Endothelial cell of umbilical vein (primary cell): ENCODE measurements at regions not wholly inside any gene's neighbourhood (a gene's known extent, or its start where the extent isn't known, plus 50 kb on each side); places are given as distances from the start of the nearest gene placed in this dataset.

Experiments
- BruUV-seq: library from RNA; stranded (reverse); fragments of 400-500 nt; replicated peaks from 2 replicates; lab custom pipeline; 2021; lab: Mats Ljungman, UMichigan
- CTCF ChIA-PET: fragments of 300-600, 350-600 bp; sonication (Branson Sonifier 250); formaldehyde crosslinking; loops from one replicate; lab custom pipeline; 2021; ENCODE audit warnings: antibody characterized with exemption, inconsistent platforms; lab: Charles Lee
- POLR2A ChIA-PET: fragments of 300-600, 350-600 bp; sonication (Branson Sonifier 250); formaldehyde crosslinking; loops from one replicate; lab custom pipeline; 2021; ENCODE audit warnings: antibody characterized with exemption, inconsistent platforms; lab: Charles Lee
- DNase-seq: peaks from one replicate; pipeline ENCODE4 v3.0.0-alpha.2; 2011; ENCODE audit warnings: low read depth, low spot score
- FAIRE-seq: peaks from 2 replicates; lab custom pipeline; 2011; peaks lifted over from hg19 to GRCh38; lab: Jason Lieb, UNC
- H2AFZ ChIP-seq: 2 replicates; pipeline ENCODE4 v1.6.0; 2012; ENCODE audit warnings: low read depth, low read length, control low read depth, inconsistent platforms
- H3K27ac ChIP-seq: 2 replicates; pipeline ENCODE4 v1.5.1; 2011; ENCODE audit warnings: low read depth, mild to moderate bottlenecking, control low read depth, low read length, moderate library complexity; ENCODE audit not compliant: insufficient read depth
- H3K27me3 ChIP-seq, 2 experiments: 2 replicates each; pipeline versions ENCODE4 v1.6.0 to v1.6.1; 2011; ENCODE audit warnings: low read length in 2 of 2, mixed read lengths in 1 of 2; ENCODE audit not compliant: control insufficient read depth in 2 of 2, insufficient read depth in 2 of 2
- H3K36me3 ChIP-seq, 2 experiments: 2 replicates in 1 of 2; 3 replicates in 1 of 2; pipeline ENCODE4 v1.5.1; 2011; ENCODE audit warnings: low read length in 2 of 2, mild to moderate bottlenecking in 1 of 2, moderate library complexity in 1 of 2; ENCODE audit not compliant: control insufficient read depth in 2 of 2, insufficient read depth in 2 of 2; ENCODE audit errors: extremely low read depth in 1 of 2
- H3K4me1 ChIP-seq: 3 replicates; pipeline ENCODE4 v1.5.1; 2011; ENCODE audit warnings: mild to moderate bottlenecking, low read length; ENCODE audit not compliant: control insufficient read depth, insufficient read depth; ENCODE audit errors: extremely low read depth
- H3K4me2 ChIP-seq: 2 replicates; pipeline ENCODE4 v1.6.1; 2011; ENCODE audit warnings: low read length, control low read depth, mixed read lengths; ENCODE audit not compliant: insufficient read depth
- H3K4me3 ChIP-seq, 3 experiments: fragments of 200-600 bp in 1 of 3; sonication (generic), shearing (Covaris generic) in 1 of 3; replicated peaks in 1 of 3; 2 replicates each; pipeline ENCODE4 v1.5.1; 2011 to 2016; ENCODE audit warnings: control low read depth in 3 of 3, low read length in 3 of 3, mild to moderate bottlenecking in 2 of 3, inconsistent platforms in 1 of 3, low read depth in 1 of 3, moderate library complexity in 1 of 3; ENCODE audit not compliant: insufficient read depth in 1 of 3
- H3K79me2 ChIP-seq: 2 replicates; pipeline ENCODE4 v1.6.0; 2012; ENCODE audit warnings: low read length, inconsistent platforms; ENCODE audit not compliant: control insufficient read depth, insufficient read depth
- H3K9ac ChIP-seq: replicated peaks from 2 replicates; pipeline ENCODE3; 2011; ENCODE audit warnings: low read length, control low read depth; ENCODE audit not compliant: insufficient read depth; ENCODE audit errors: extremely low read depth
- H3K9me1 ChIP-seq: replicated peaks from 3 replicates; pipeline ENCODE4 v1.6.0; 2011; ENCODE audit warnings: mild to moderate bottlenecking, low read length; ENCODE audit not compliant: control insufficient read depth, insufficient read depth; ENCODE audit errors: extremely low read depth
- H3K9me3 ChIP-seq: replicated peaks from 2 replicates; pipeline ENCODE4 v1.5.1; 2012; ENCODE audit warnings: low read length, inconsistent platforms; ENCODE audit not compliant: control insufficient read depth, insufficient read depth
- H4K20me1 ChIP-seq: replicated peaks from 2 replicates; pipeline ENCODE3; 2011; ENCODE audit warnings: mild to moderate bottlenecking, low read length; ENCODE audit not compliant: control insufficient read depth, insufficient read depth; ENCODE audit errors: extremely low read depth
- CTCF ChIP-seq, 2 donors: IDR thresholded peaks; 1 replicate in 1 of 2; 2 replicates in 1 of 2; pipeline ENCODE4 v1.5.1; 2011; ENCODE audit warnings: low read length in 2 of 2, mild to moderate bottlenecking in 2 of 2, moderate library complexity in 2 of 2, control low read depth in 1 of 2, inconsistent platforms in 1 of 2, low read depth in 1 of 2; ENCODE audit not compliant: insufficient read depth in 1 of 2; ENCODE audit errors: extremely low read depth in 1 of 2
- FOS ChIP-seq: IDR thresholded peaks from 2 replicates; pipeline ENCODE4 v1.6.1; 2011; ENCODE audit warnings: mild to moderate bottlenecking, low read length, moderate library complexity, borderline replicate concordance; ENCODE audit not compliant: insufficient read depth
- GATA2 ChIP-seq: IDR thresholded peaks from 2 replicates; pipeline ENCODE4 v1.7.0; 2011; ENCODE audit warnings: low read depth, mild to moderate bottlenecking, moderate library complexity, mixed read lengths, low read length; ENCODE audit not compliant: insufficient read length, insufficient read depth
- MYC ChIP-seq: IDR thresholded peaks from one replicate; pipeline ENCODE4 v1.6.1; 2011; ENCODE audit warnings: mild to moderate bottlenecking, low read depth, low read length
- dilution Hi-C: fragments of 300-500 bp; cut with MboI; formaldehyde crosslinking; loops from one replicate; pipeline ENCODE4 v1.15.0; 2019; ENCODE audit warnings: low sequenced_read_pairs; ENCODE audit not compliant: extremely low pct_ligation_motif_present
- intact Hi-C: fragments of 100-400 bp; cut with micrococcal nuclease; formaldehyde crosslinking; loops from one replicate; pipeline ENCODE4 v1.10.0; 2022

GRCh38 chr2:163171786-163172530 lies 333.4 kb upstream of the KCNH7 start:
- H3K36me3 ChIP-seq: no peaks in the 10 kb centered on the region
- H3K79me2 ChIP-seq: no peaks in the 10 kb centered on the region
- intact Hi-C loops (no loop called here), dilution Hi-C loops (no loop called here)
- FAIRE-seq (no peak), DNase-seq (no peak)
- BruUV-seq: no TSS peak
- TF ChIP-seq FOS: no peak
- TF ChIP-seq GATA2: no peak
- TF ChIP-seq CTCF (IDR thresholded peaks at IDR 0.05; ENCODE audit: extremely low read depth in 1 of 2, insufficient read depth in 1 of 2, low read depth in 1 of 2, low read length in 2 of 2): no peak
- no peak for TF ChIP-seq MYC
- no peak overlapping the region for H3K4me3 ChIP-seq
- no peak overlapping the region for H3K9ac ChIP-seq
- H3K9me3 ChIP-seq: no peaks in the 10 kb centered on the region
- H3K27ac ChIP-seq: no peak overlapping the region
- no peaks in the 10 kb centered on the region for H3K27me3 ChIP-seq
- no peak overlapping the region for H3K4me2 ChIP-seq
- no peak overlapping the region for H2AFZ ChIP-seq
- H4K20me1 ChIP-seq: no peaks in the 10 kb centered on the region
- no peaks in the 10 kb centered on the region for H3K4me1 ChIP-seq
- POLR2A ChIA-PET: no interaction called here
- no peaks in the 10 kb centered on the region for H3K9me1 ChIP-seq
- CTCF ChIA-PET: interaction anchor here (0.6 to 8.2 kb wide), 9 partner anchors 10 to 1389 kb away, joined by 3 to 121 read pairs (median 10); no protein-coding TSS in a partner anchor
